H9 (cell line): ENCODE measurements at regions not wholly inside any gene's neighbourhood (a gene's known extent, or its start where the extent isn't known, plus 50 kb on each side); places are given as distances from the start of the nearest gene placed in this dataset.

ENCODE experiments used
- DNase-seq: peaks from one replicate; pipeline ENCODE4 v3.0.0-alpha.2; 2017
- H2AFZ ChIP-seq: one replicate; pipeline ENCODE4 v1.6.1; 2013; ENCODE audit warnings: mild to moderate bottlenecking, low read length, control low read depth, moderate library complexity
- H2AK5ac ChIP-seq: 2 replicates; pipeline ENCODE4 v1.6.1; 2013; ENCODE audit warnings: low read length, control low read depth, mixed read lengths; ENCODE audit not compliant: insufficient read length
- H2BK120ac ChIP-seq: one replicate; pipeline ENCODE4 v1.6.1; 2013; ENCODE audit warnings: low read depth, mild to moderate bottlenecking, low read length, control low read depth, inconsistent platforms; ENCODE audit not compliant: poor library complexity, severe bottlenecking
- H2BK12ac ChIP-seq: 2 replicates; pipeline ENCODE4 v1.6.1; 2013; ENCODE audit warnings: low read length, control low read depth, mixed read lengths, low read depth; ENCODE audit not compliant: insufficient read length
- H2BK15ac ChIP-seq: 2 replicates; pipeline ENCODE4 v1.6.1; 2013; ENCODE audit warnings: low read depth, low read length, control low read depth
- H2BK20ac ChIP-seq: one replicate; pipeline ENCODE4 v1.6.1; 2013; ENCODE audit warnings: low read depth, mild to moderate bottlenecking, low read length, control low read depth, inconsistent platforms; ENCODE audit not compliant: poor library complexity, severe bottlenecking
- H2BK5ac ChIP-seq: 2 replicates; pipeline ENCODE4 v1.6.1; 2013; ENCODE audit warnings: low read length, control low read depth, mixed read lengths; ENCODE audit not compliant: insufficient read length
- H3K14ac ChIP-seq: 2 replicates; pipeline ENCODE4 v1.6.1; 2013; ENCODE audit warnings: low read length, control low read depth; ENCODE audit not compliant: insufficient read depth
- H3K18ac ChIP-seq: 2 replicates; pipeline ENCODE4 v1.6.1; 2013; ENCODE audit warnings: low read depth, mild to moderate bottlenecking, mixed read lengths, low read length, control low read depth; ENCODE audit not compliant: insufficient read length
- H3K23ac ChIP-seq: 2 replicates; pipeline ENCODE4 v1.6.1; 2013; ENCODE audit warnings: low read length, control low read depth, mixed read lengths, low read depth; ENCODE audit not compliant: insufficient read length
- H3K23me2 ChIP-seq: 2 replicates; pipeline ENCODE4 v1.6.1; 2013; ENCODE audit warnings: low read depth, mild to moderate bottlenecking, mixed read lengths, low read length, control low read depth; ENCODE audit not compliant: insufficient read length, poor library complexity, severe bottlenecking
- H3K27ac ChIP-seq: 2 replicates; pipeline ENCODE4 v1.5.1; 2013; ENCODE audit warnings: low read length, control low read depth, mixed read lengths, low read depth; ENCODE audit not compliant: insufficient read length
- H3K27me3 ChIP-seq: 2 replicates; pipeline ENCODE4 v1.6.1; 2013; ENCODE audit warnings: low read length, control low read depth, inconsistent platforms; ENCODE audit not compliant: insufficient read depth
- H3K4ac ChIP-seq: 2 replicates; pipeline ENCODE4 v1.6.1; 2013; ENCODE audit warnings: low read depth, mild to moderate bottlenecking, control low read depth, inconsistent platforms, low read length, moderate library complexity
- H3K4me1 ChIP-seq: 2 replicates; pipeline ENCODE4 v1.6.1; 2013; ENCODE audit warnings: low read length, control low read depth, inconsistent platforms; ENCODE audit not compliant: insufficient read depth
- H3K4me2 ChIP-seq: 2 replicates; pipeline ENCODE4 v1.6.1; 2013; ENCODE audit warnings: low read length, control low read depth, mixed read lengths; ENCODE audit not compliant: insufficient read length, insufficient read depth
- H3K56ac ChIP-seq: 2 replicates; pipeline ENCODE4 v1.6.1; 2013; ENCODE audit warnings: low read depth, mild to moderate bottlenecking, mixed read lengths, low read length, control low read depth; ENCODE audit not compliant: insufficient read length
- H3K79me1 ChIP-seq: 2 replicates; pipeline ENCODE4 v1.6.1; 2013; ENCODE audit warnings: low read depth, mild to moderate bottlenecking, moderate library complexity, low read length, control low read depth, inconsistent platforms; ENCODE audit not compliant: insufficient read depth, poor library complexity, severe bottlenecking
- H3K79me2 ChIP-seq: 2 replicates; pipeline ENCODE4 v1.6.1; 2013; ENCODE audit warnings: low read length, control low read depth, inconsistent platforms; ENCODE audit not compliant: insufficient read depth
- H3K9ac ChIP-seq: 2 replicates; pipeline ENCODE4 v1.6.1; 2013; ENCODE audit warnings: low read length, control low read depth, mixed read lengths; ENCODE audit not compliant: insufficient read length; ENCODE audit errors: extremely low read depth
- H3K9me3 ChIP-seq: one replicate; pipeline ENCODE4 v1.6.1; 2013; ENCODE audit warnings: low read depth, low read length, inconsistent platforms; ENCODE audit not compliant: control insufficient read depth
- H3T11ph ChIP-seq: one replicate; pipeline ENCODE4 v1.6.1; 2013; ENCODE audit warnings: mild to moderate bottlenecking, low read length, control low read depth, inconsistent platforms
- H4K20me1 ChIP-seq: one replicate; pipeline ENCODE4 v1.6.1; 2013; ENCODE audit not compliant: control insufficient read depth, insufficient read length, insufficient read depth
- H4K5ac ChIP-seq: 2 replicates; pipeline ENCODE4 v1.6.1; 2013; ENCODE audit warnings: low read depth, mild to moderate bottlenecking, mixed read lengths, low read length, control low read depth; ENCODE audit not compliant: insufficient read length
- H4K8ac ChIP-seq: replicated peaks from 2 replicates; pipeline ENCODE4 v1.6.1; 2013; ENCODE audit warnings: low read length, control low read depth, mixed read lengths, low read depth; ENCODE audit not compliant: insufficient read length
- H4K91ac ChIP-seq: 2 replicates; pipeline ENCODE4 v1.6.1; 2013; ENCODE audit warnings: low read depth, mild to moderate bottlenecking, moderate library complexity, mixed read lengths, low read length, control low read depth; ENCODE audit not compliant: insufficient read length
- H3K27ac Mint-ChIP-seq, 3 experiments: 2 replicates in 2 of 3; 3 replicates in 1 of 3; pipeline ENCODE4 v1.8.0; 2020 to 2021; ENCODE audit warnings: mixed read lengths in 3 of 3, mild to moderate bottlenecking in 1 of 3, moderate library complexity in 1 of 3
- H3K27me3 Mint-ChIP-seq: 2 replicates; pipeline ENCODE4 v1.8.0; 2021; ENCODE audit warnings: low read depth, mild to moderate bottlenecking, moderate library complexity, mixed read lengths
- H3K36me3 Mint-ChIP-seq, 3 experiments: 2 replicates in 2 of 3; 3 replicates in 1 of 3; pipeline ENCODE4 v1.8.0; 2020 to 2021; ENCODE audit warnings: low read depth in 3 of 3, mixed read lengths in 3 of 3; ENCODE audit not compliant: insufficient read depth in 1 of 3
- H3K4me1 Mint-ChIP-seq, 2 experiments: 2 replicates each; pipeline ENCODE4 v1.8.0; 2020; ENCODE audit warnings: mixed read lengths in 2 of 2
- H3K4me3 Mint-ChIP-seq, 2 experiments: 2 replicates in 1 of 2; 3 replicates in 1 of 2; pipeline ENCODE4 v1.8.0; 2020 to 2021; ENCODE audit warnings: mild to moderate bottlenecking in 2 of 2, mixed read lengths in 2 of 2, moderate library complexity in 1 of 2
- H3K9me3 Mint-ChIP-seq, 2 experiments: 2 replicates in 1 of 2; 3 replicates in 1 of 2; pipeline ENCODE4 v1.8.0; 2020; ENCODE audit warnings: mild to moderate bottlenecking in 2 of 2, mixed read lengths in 2 of 2, moderate library complexity in 1 of 2
- WGBS: extraction: QIAGEN DNeasy Blood & Tissue Kit; methylation state at CpG from one replicate; pipeline ENCODE4 v1.1.7; 2013; ENCODE audit warnings: missing lambda C conversion rate, low lambda C conversion rate, mixed read lengths; ENCODE audit not compliant: insufficient read length; ENCODE audit errors: extremely low coverage; 5-methylcytosine and 5-hydroxymethylcytosine counted together
- TF ChIP-seq, protein P1 (sequence below): fragments of 200-600 bp; sonication (generic); conservative IDR thresholded peaks from 3 replicates; pipeline ENCODE4 v1.8.0; 2021; ENCODE audit warnings: antibody characterized with exemption, mild to moderate bottlenecking

DNA sequence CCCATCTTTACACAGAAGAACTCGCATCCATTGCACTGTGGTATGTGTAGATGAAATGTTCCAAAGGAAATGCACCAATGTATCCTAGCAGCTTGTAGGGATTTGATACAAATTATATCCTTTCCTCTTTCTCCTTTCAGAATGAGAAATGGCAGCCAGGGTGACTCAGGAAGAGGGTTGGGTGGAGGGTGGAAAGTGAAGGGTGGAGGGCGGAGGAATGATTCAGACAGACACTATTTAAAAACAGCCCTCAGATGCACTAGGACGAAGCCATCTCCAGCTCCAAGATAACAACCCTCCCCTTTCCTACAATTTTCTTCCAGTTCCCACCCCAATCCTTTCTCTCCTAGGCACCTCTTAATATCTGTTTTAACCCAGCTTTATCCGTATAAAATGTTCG, 96.2 kb upstream of the STK39 start:
- Histone ChIP-seq H3K79me2 (no peaks in the 10 kb centered on the region), H3K9me3 (no peaks in the 10 kb centered on the region), H4K91ac (no peak overlapping the region), H3K14ac (no peak overlapping the region), H2AK5ac (no peak overlapping the region), H4K8ac (no peak overlapping the region), H2BK20ac (no peak overlapping the region), H2BK5ac (no peak overlapping the region), H3K56ac (no peak overlapping the region), H2BK120ac (no peak overlapping the region), H2BK12ac (no peak overlapping the region), H3K4me2 (no peak overlapping the region), H3K27me3 (no peaks in the 10 kb centered on the region), H4K20me1 (no peaks in the 10 kb centered on the region), H3K79me1 (no peaks in the 10 kb centered on the region), H2BK15ac (no peak overlapping the region), H2AFZ (no peak overlapping the region), H3K27ac (no peak overlapping the region), H3K23ac (no peak overlapping the region), H3T11ph (no peak overlapping the region), H3K18ac (no peak overlapping the region), H3K9ac (no peak overlapping the region), H4K5ac (no peak overlapping the region), H3K4me1 (peaks cover 3% of the 10 kb centered on the region; the same call in 1 of the 2 replicates), H3K4ac (no peak overlapping the region), H3K23me2 (peaks cover 6% of the 10 kb centered on the region)
- Mint-ChIP-seq H3K9me3 (peaks cover 8 to 9% of the 10 kb centered on the region in 2 experiments), H3K4me3 (no peak overlapping the region), H3K4me1 (peaks cover 23 to 26% of the 10 kb centered on the region in 2 experiments), H3K27me3 (no peaks in the 10 kb centered on the region), H3K36me3 (peaks cover 0 to 6% (median 0%) of the 10 kb centered on the region in 3 experiments; a peak in 3 of 7 replicates), H3K27ac (no peak overlapping the region)
- no peak for DNase-seq
- no CpG with 5 or more reads among the region's 5 CpGs for WGBS
- TF ChIP-seq, protein P1, sequence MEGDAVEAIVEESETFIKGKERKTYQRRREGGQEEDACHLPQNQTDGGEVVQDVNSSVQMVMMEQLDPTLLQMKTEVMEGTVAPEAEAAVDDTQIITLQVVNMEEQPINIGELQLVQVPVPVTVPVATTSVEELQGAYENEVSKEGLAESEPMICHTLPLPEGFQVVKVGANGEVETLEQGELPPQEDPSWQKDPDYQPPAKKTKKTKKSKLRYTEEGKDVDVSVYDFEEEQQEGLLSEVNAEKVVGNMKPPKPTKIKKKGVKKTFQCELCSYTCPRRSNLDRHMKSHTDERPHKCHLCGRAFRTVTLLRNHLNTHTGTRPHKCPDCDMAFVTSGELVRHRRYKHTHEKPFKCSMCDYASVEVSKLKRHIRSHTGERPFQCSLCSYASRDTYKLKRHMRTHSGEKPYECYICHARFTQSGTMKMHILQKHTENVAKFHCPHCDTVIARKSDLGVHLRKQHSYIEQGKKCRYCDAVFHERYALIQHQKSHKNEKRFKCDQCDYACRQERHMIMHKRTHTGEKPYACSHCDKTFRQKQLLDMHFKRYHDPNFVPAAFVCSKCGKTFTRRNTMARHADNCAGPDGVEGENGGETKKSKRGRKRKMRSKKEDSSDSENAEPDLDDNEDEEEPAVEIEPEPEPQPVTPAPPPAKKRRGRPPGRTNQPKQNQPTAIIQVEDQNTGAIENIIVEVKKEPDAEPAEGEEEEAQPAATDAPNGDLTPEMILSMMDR = no peak
